ENCODE measurements at regions not wholly inside any gene's neighbourhood (a gene's known extent, or its start where the extent isn't known, plus 50 kb on each side); places are given as distances from the start of the nearest gene placed in this dataset.

DNA sequence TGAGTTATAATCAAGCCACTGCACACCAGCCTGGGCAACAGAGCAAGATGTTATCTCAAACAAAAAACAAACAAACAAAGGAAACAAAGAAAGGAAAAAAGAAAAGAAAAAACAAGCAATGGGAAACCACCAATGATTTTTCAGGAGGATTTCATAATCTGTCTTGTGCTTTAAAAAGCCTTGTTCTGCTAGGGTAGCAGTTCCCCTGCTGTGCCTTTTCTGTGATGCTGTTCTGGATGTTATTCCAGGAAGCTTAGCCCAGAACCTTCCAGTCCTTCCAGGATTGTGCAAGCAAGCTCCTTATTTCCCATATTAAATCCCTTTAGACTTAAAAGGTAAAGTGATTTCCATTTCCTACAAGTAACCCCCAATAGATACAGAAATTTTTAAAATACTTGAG lies 171.1 kb downstream of the ABCC12 start:
- TF ChIP-seq CTCF (IDR thresholded peaks at IDR 0.05): no peak
- no peak for TF ChIP-seq EP300 (IDR thresholded peaks at IDR 0.05)
- no peak for TF ChIP-seq POLR2A (IDR thresholded peaks at IDR 0.05)
